ENCODE measurements at regions not wholly inside any gene's neighbourhood (a gene's known extent, or its start where the extent isn't known, plus 50 kb on each side); places are given as distances from the start of the nearest gene placed in this dataset.

DNA sequence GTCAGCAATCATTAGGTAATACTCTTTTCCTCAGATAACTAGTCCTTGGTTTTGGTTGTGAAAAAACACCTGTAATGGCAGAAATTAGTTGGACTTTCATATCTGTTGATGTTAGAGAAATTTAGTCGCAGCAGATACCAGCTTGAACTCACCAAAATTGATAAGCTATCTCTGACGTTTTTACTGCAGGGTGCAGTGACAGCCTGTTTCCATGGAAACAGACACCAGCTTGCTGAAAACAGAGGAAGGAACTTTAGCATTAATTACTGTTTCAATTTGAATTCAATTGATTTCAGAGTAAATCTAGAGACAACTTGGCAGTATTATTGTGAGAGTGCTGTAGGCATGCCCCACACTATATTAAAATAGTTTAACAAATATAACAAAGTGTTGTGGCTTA, 246.5 kb downstream of the PPP1R2C start:
- DNase-seq (ENCODE audit: low read depth in 4 of 4, low spot score in 3 of 4): no peak

DNA sequence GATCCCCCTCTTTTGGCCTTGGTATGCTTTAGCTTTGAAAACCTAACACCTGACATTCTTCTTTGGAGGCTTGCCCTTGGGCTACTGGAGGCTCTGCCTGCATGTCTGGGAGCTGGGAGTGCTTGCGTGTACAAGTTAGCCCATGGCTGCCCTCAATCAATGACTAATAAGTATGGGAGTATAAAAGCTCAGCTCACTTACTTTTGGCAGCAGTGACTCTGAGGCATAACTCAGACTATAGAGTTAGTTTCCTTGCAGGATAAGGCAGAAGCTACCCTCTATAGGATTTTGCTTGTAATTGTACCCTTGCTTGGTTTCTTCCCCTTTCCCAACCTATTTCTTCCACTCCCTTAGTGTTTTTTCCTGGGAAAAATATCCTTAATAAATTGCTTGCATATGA, 247.9 kb downstream of the PPP1R2C start:
- no peak for DNase-seq (ENCODE audit: low read depth in 4 of 4, low spot score in 3 of 4)

DNA sequence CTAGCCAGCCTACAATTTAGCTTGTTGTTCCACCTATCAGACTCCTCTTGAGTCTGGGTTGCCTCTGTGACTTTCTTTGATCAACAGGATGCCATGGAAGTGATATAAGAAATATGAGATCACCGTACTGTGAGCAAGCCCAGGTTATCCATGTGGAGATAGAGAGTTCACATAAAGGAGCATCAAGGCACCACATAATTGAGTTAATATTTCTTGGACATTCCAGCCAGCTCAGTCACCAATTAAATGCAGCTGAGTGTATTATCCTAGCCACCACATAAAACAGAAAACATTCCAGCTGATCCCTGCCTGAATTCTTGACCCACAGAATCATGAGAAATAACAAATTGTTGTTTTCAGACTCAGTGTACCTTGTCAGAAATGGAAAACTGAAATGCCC, 253.6 kb downstream of the PPP1R2C start:
- no peak for DNase-seq (ENCODE audit: low read depth in 4 of 4, low spot score in 3 of 4)

DNA sequence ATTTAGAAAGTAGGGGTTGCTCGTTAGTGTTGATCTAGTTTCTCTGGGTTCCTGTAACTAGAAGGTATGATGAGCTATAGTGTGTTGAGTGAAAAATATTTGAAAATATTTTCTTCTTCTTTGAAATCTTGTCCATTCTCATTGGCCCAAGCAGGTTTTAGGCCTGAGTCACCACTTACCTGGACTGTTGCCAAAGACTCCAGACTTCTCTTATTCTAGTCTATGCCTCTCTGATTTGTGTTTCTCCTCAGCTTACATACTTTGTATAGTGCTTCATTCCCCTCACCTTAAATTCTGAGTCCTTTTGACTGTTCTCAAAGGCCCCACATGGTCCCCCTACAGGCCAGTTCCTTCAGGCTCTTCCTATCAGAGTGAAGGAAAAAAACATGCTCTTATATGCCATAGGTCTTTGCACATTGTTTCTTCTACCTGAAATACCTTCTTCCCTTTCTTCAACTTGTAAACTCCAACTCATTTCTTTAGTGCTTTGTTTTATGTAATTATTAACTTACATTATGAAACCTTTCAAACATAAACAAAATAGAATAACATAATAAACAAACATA, 258.2 kb downstream of the PPP1R2C start:
- DNase-seq (ENCODE audit: low read depth in 4 of 4, low spot score in 3 of 4): no peak

DNA sequence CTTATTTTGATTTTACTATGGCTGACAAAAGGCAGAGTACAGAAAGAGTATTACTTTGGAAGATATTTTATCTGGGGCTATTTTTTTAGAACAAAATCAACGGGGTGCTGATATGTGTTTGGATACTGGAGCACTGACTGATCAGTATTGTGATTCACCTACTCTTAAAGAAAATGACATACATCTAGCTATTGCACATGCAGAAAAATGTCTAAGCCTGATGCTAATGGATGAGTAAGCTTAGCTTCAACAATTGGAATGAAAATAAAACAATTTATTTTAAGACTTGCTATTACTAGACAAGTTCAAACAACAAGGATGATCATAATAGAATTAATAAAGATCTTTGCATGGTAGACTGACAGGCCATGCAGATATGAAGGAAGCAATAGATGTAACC, 262.0 kb downstream of the PPP1R2C start:
- no peak for DNase-seq (ENCODE audit: low read depth in 4 of 4, low spot score in 3 of 4)

DNA sequence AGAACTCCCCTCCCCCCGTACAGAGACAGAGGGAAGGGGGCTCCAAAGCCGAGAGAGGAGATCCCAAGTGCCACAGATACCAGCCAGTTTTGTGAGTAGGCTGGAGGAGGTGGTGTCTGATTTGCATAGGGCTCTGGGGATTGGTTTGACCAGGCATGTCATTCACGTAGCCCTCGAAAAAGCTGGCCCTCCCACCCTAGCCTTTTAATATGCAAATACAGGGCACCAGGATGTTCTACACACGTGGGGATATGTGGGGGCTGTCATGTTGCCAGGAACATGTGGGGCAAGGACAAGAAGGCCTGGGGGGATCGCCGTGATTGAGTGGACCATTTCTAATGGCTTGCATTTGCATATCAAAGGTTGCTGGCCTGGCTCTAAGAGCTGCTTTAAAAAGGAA, 272.9 kb downstream of the PPP1R2C start:
- DNase-seq (ENCODE audit: low read depth in 4 of 4, low spot score in 3 of 4): no peak

DNA sequence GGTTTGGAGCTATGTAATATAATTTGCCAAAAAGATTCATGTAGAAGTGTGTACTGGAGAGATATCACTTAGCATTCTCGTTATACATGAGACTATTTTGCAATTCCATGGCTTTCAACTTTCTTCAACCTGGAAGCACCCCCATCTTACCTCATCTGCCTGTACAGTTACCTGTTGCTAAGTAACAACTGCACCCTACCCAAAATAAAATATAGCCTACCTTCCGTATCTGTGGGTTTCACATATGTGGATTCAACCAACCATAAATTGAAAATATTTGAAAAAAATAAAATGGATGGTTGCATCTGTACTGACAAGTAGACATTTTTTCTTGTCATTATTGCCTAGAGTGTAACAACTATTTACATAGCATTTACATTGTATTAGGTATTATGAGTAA, 278.3 kb downstream of the PPP1R2C start:
- DNase-seq (ENCODE audit: low read depth in 4 of 4, low spot score in 3 of 4): no peak

DNA sequence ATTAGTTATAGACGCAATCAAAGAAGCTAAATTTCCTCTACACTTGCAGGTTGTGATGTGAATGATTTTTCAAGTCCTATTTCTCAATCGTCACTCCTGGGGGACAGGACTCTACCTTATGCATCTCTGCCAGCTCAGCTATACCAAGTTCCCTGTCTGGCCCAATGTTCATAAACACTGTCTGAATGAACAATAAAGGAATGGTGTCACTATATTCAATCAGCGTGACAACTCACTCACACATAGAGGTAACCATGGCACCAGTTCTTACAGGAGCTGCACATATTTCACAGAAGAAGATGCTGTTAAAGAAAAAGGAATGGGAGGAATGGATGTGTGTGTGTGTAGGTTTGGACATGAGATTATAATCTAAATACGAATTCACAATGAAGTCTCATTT, 280.6 kb downstream of the PPP1R2C start:
- no peak for DNase-seq (ENCODE audit: low read depth in 4 of 4, low spot score in 3 of 4)

DNA sequence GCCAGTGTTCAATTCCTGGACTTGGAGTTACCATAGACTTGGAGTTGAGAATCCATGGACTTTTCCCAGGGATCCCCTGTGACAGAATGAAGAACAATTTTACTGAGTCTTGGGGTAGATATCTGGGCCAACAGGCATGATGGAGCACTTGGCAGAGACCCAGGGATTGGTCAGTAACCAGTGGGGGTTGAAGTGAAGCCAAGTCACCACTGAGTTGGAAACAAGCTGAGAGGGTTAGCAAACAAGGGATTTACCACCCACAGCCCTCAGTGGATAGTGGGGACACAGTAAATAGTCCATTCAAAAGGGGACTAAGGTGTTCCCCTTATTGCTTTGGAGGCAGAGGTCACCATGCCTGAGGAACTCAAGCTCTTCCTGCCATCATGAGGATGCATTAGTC, 281.7 kb downstream of the PPP1R2C start:
- DNase-seq (ENCODE audit: low read depth in 4 of 4, low spot score in 3 of 4): no peak

DNA sequence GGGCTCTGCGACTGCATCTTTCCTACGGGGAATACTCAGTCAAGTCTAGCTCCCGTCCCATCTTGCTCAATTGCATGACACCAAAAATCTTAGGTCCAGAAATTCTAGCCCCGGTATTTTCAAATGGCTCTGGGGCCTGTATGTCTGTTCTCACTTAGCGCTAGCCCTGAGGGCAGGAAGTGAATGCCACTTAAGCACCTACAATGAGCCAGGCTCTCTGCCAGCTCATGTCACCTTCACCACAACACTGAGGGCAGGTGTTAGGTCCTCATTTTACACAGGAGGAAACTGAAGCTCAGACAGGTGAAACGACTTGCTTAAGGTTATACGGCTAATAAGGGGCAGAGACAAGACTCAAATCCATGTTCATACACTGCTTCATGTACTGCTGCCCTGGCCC, 282.8 kb downstream of the PPP1R2C start:
- no peak for DNase-seq (ENCODE audit: low read depth in 4 of 4, low spot score in 3 of 4)

DNA sequence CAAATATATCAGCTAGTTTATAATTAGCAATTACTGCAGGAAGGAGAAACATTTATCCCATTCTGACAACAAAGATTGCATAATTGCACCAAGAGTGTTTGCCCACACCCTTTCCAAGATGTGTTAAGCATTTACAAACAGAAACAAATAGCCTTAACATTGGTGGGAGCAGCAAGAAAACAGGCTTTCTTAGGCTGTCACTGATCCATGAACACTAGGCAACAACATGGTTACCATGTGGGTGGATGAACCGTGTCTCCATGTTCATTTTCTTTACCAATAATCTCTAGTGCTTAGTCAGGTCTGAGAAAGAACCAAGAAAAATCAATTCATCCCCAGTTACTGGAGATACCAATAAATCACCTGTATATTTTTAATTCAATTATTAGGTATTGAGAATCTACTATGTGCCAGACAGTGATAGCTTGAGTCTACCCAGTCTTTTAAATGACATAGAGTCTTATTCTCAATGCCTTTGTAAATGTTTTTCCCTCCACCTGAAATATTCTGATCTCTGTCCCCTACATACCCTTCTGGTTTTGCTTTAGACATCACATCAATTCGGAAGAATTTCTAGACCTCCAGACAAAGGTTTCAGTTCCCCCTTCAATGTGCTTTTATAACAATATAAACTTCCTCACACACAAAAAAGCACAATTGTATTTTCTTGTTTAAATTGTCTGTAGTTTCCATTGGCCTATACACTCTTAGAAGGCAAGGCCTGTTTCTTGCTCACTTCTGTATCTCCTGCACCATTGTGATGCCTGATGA, 286.6 kb downstream of the PPP1R2C start:
- no peak for DNase-seq (ENCODE audit: low read depth in 4 of 4, low spot score in 3 of 4)

DNA sequence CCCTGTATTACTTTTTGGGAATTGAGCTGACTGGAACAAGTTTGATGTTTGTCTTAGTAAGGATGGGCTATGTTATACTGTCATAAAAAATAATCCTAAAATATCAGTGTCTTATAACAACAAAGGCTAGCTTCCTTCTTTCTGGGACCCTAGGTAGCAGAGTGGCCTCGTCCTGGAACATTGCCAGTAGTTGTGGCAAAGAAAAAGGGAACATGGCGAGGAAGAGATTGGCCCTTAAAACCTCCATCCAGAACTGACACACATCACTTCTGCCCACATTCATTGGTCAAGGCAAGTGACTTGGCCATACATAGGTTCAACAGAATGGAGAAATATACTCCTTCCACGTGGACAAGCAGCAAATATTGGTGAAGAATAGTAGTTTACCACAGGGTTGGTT, 287.9 kb downstream of the PPP1R2C start:
- no peak for DNase-seq (ENCODE audit: low read depth in 4 of 4, low spot score in 3 of 4)

DNA sequence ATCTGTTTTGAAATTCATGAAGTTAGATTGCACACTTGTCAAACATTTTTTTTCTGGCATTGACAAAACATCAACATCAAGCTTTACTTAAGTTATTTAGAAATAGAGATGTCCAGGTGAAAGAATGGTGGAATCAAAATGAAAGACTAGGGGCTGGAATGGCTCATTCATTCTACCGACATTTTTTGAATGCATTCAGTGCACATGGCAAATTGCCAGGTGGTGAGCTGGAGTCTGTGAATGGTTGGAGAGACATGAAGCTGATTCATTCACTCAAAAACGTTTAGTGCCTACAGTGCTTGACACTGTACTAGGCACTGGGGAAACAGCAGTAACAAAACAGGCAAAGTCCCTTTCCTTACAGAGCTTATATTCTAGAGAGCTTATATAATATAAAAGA, 292.4 kb downstream of the PPP1R2C start:
- DNase-seq (ENCODE audit: low read depth in 4 of 4, low spot score in 3 of 4): no peak

DNA sequence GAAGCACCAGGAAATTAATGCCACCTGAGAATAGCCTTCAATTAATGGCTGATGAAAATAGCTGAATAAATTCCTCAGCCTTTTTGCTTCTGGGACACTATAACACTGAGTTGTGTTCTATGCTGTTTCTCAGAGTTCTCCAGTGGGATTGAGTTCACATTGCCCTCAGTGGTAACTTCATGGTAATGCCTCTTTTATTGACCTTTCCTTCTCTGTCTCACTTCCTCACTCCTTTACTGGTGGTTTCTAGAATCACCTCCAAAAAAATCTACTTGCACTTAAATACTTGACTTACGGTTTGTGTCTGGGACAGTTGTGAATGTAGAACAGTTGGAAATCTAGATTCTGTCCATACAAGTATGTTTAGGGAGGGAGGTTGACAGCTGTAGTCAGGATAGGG, 293.7 kb downstream of the PPP1R2C start:
- DNase-seq (ENCODE audit: low read depth in 4 of 4, low spot score in 3 of 4): no peak

DNA sequence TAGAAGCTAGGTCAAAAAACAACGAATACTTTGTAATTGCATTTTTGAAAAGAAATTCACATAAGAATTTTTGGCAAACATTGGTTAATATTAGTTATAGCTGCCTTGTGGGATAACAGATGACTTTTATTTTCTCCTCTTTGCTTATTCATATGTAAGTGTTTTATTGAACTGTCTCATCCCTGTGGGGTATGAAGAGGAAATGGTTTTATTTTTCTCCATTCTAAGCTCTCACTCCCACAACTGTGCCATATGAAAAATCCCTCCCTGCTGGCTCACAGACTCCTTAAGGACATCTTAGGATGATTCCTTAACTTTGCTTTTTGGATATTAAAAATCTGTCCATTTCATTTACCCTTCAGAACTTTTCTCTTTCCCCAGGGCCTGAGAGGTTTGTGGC, 300.6 kb downstream of the PPP1R2C start:
- DNase-seq (ENCODE audit: low read depth in 4 of 4, low spot score in 3 of 4): no peak

DNA sequence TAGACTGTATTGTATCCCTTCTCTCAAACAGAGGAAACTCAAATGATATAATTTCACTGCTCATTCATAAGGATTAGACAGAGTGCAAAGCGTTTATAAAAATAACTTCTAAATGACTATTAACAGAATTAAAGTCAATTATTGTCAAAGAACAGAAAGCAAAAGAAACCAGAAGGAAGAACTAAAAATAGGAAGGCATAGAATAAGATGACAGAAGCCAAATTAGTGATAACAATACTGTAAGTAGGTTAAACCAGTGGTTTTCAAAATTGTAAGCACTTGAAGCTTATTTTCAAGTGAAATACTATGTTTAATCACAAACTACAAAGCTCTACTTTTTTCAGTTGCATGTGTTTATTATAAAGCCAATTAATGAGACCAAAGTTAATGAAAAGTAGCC, 305.2 kb downstream of the PPP1R2C start:
- DNase-seq (ENCODE audit: low read depth in 4 of 4, low spot score in 3 of 4): no peak

DNA sequence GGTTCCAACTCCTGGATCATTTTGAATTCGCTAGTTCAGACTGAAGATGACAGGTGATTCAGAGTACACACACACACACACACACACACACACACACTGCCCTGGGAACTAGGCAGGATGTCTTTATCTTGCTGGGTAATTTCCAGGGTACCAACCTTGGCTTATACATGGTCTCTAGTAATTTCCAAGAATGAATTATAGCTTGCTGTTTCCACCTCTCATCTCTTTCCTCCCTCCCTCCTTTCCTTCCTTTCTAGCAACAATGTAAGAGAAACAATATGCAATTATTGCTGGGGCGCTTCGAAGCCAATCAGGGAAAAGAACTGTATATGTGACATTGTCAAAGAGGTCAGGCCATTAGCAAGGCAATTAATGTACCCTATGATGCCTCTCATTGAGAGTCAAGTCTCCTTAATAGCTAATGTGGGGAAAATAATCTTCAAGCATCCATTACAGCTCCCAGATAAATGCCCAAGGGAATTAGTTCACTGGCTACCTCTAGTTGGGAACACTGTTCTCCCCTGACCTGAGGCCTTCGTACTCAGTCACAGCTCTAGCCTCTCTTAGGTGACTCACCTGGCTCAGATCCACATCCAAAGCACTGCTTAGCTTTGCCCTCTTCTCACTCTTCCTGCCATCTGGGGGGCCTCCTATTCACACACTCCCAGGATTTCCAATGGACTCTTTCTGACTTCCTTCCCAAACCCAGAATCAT, 311.5 kb downstream of the PPP1R2C start:
- no peak for DNase-seq (ENCODE audit: low read depth in 4 of 4, low spot score in 3 of 4)

DNA sequence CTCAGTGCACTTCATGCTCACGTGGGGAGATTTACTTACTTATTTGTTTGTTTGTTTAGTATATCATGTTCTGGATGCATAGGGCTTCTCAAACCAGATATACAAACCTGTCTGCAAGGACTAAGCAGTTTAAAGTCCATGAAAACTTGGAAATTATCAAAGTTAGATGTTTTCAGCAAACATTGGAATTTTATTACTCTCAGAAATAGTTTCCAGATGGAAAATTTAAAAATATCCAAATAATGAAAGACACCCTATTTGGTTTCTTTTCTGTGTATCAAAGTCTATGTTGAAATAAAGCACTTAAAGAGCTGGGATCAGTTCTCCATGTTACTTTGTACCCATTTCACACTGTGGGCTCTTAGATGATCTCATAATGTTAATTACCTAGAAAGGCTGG, 312.1 kb downstream of the PPP1R2C start:
- DNase-seq (ENCODE audit: low read depth in 4 of 4, low spot score in 3 of 4): no peak

DNA sequence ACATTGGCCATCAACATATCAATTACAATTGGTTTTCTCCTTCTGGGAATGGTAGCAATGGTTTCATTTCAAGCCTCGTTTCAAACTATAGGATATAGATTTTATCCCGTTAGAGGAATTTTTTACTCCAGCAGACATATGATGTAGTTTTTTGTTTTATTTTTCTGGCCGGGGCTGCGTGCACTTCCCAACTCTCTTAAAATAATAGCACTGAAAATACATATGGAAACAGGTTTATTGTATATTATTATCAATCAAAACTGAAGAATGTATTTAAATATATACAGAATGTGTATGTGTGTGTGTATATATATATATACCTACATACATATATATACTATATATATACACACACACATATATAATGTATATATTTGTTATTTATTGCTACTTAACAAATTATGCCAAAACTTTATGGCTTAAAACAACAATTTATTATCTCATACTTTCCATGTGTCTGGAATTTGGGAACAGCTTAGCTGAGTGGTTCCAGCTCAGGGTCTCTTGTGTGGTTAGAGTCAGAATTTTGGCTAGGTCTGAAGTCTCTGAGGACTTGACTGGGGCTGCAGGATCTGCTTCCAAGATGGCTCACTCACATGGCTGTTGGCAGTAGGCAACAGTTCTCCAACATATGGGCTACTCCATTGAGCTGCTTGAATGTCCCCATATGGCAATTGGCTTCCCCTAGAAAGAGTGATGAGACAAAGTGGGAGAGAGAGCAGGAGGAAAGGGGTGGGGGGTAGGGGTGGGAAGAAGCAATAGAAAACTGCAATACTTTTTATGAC, 314.1 kb downstream of the PPP1R2C start:
- no peak for DNase-seq (ENCODE audit: low read depth in 4 of 4, low spot score in 3 of 4)

DNA sequence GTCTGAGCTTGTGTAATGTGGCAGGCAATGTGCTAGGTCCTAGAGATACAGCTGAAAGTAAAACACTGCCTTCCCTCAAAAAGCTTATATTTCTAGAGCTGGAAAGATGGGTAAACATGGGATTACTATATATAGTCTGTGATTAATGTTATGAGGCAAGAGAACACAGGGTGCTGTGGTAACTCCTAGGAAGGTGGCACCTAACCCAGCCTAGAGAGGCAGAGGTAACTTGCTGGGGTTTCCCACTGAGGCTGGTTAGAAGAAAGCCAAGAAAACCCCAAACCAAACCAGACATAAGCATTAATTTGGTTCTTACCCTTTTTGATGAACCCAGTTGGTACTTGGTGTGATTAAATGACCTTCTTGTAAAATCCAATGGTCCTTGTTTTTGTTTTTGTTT, 315.0 kb downstream of the PPP1R2C start:
- DNase-seq (ENCODE audit: low read depth in 4 of 4, low spot score in 3 of 4): no peak

DNA sequence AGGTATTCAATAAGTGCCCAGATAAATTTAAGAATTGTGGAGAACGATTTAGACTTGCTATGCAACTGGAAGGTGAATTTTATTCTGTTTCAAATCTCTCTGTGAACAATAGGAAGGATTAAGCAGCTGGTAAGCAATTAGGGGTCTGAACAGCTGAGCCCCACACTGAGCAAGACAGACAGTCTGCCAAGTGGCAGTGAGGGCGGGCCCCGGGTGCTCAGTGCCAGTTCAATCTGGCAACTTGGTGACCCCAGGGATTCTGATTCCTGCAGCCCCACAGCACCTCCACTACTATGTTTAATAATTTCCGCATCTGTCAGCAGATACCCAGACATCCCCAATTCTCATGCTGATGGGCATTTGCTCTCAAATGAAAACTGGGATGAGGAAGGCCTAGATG, 317.3 kb downstream of the PPP1R2C start:
- DNase-seq (ENCODE audit: low read depth in 4 of 4, low spot score in 3 of 4): no peak

Measured in left renal pelvis (tissue), 4 donors.